HepG2 (cell line): ENCODE measurements at regions not wholly inside any gene's neighbourhood (a gene's known extent, or its start where the extent isn't known, plus 50 kb on each side); places are given as distances from the start of the nearest gene placed in this dataset.

ENCODE experiments used
- ATAC-seq: fragments of 200-7000 bp; cut with Tn5 transposase; 3 replicates; pipeline ENCODE4 v1.9.1; 2020; ENCODE audit warnings: mild to moderate bottlenecking, moderate library complexity
- BruUV-seq: library from RNA; stranded (reverse); fragments of 400-500 nt; replicated peaks from 2 replicates; lab custom pipeline; 2021; lab: Mats Ljungman, UMichigan
- CTCF ChIA-PET: fragments of 300-600 bp; formaldehyde crosslinking; extraction: SDS; loops from one replicate; lab custom pipeline; 2021; ENCODE audit warnings: low total read pairs, inconsistent platforms, low intra/inter-chr PET ratio; lab: Yijun Ruan, JAX
- POLR2A ChIA-PET: fragments of 350-600 bp; sonication (Branson Sonifier 250); formaldehyde crosslinking; loops from one replicate; lab custom pipeline; 2020; ENCODE audit warnings: antibody characterized with exemption, inconsistent platforms; lab: Yijun Ruan, JAX
- DNase-seq: peaks from one replicate; pipeline ENCODE4 v3.0.0-alpha.2; 2015; ENCODE audit warnings: low spot score
- FAIRE-seq: peaks from 3 replicates; lab custom pipeline; 2011; peaks lifted over from hg19 to GRCh38; lab: Jason Lieb, UNC
- H2AFZ ChIP-seq: one replicate; pipeline ENCODE4 v1.6.1; 2011; ENCODE audit warnings: low read length, inconsistent platforms
- H3K27ac ChIP-seq: fragments of 300-600 bp; 3 replicates; pipeline ENCODE4 v1.8.0; 2011; ENCODE audit warnings: mixed run types, mild to moderate bottlenecking, mixed read lengths, low read length, inconsistent platforms; ENCODE audit not compliant: insufficient read depth; ENCODE audit errors: extremely low read length
- H3K27me3 ChIP-seq, 2 experiments: fragments of 200-600 bp in 1 of 2; 2 replicates in 1 of 2; 3 replicates in 1 of 2; pipeline versions ENCODE4 v1.6.0 to v1.8.0; 2011; ENCODE audit warnings: low read length in 2 of 2, mild to moderate bottlenecking in 2 of 2, moderate library complexity in 2 of 2, inconsistent platforms in 1 of 2; ENCODE audit not compliant: insufficient read depth in 2 of 2, control insufficient read depth in 1 of 2
- H3K36me3 ChIP-seq, 2 experiments: fragments of 200-600 bp in 1 of 2; replicated peaks in 1 of 2; 2 replicates in 1 of 2; 3 replicates in 1 of 2; pipeline versions ENCODE4 v1.5.1 to v1.8.0; 2011; ENCODE audit warnings: low read length in 2 of 2, inconsistent platforms in 1 of 2; ENCODE audit not compliant: insufficient read depth in 2 of 2, control insufficient read depth in 1 of 2
- H3K4me1 ChIP-seq: 2 replicates; pipeline ENCODE4 v1.5.1; 2012; ENCODE audit warnings: low read length, inconsistent platforms; ENCODE audit not compliant: insufficient read depth
- H3K4me2 ChIP-seq: 2 replicates; pipeline ENCODE4 v1.6.0; 2011; ENCODE audit warnings: low read depth, low read length, inconsistent platforms
- H3K4me3 ChIP-seq, 3 experiments: fragments of 200-600 bp in 1 of 3; sonication (generic), shearing (Covaris generic) in 1 of 3; replicated peaks in 1 of 3; 2 replicates each; pipeline ENCODE4 v1.5.1; 2011 to 2016; ENCODE audit warnings: low read length in 3 of 3, inconsistent platforms in 2 of 3, low read depth in 2 of 3, mild to moderate bottlenecking in 2 of 3, control low read depth in 1 of 3, mixed read lengths in 1 of 3; ENCODE audit not compliant: insufficient read depth in 1 of 3
- H3K79me2 ChIP-seq: one replicate; pipeline ENCODE4 v1.6.1; 2011; ENCODE audit warnings: low read length, inconsistent platforms; ENCODE audit not compliant: insufficient read depth
- H3K9ac ChIP-seq: 2 replicates; pipeline ENCODE4 v1.6.0; 2011; ENCODE audit warnings: mild to moderate bottlenecking, low read depth, low read length, inconsistent platforms; ENCODE audit not compliant: insufficient read depth
- H3K9me3 ChIP-seq: 2 replicates; pipeline ENCODE4 v1.5.1; 2012; ENCODE audit warnings: mild to moderate bottlenecking, low read length
- H4K20me1 ChIP-seq: 2 replicates; pipeline ENCODE4 v1.6.0; 2011; ENCODE audit warnings: inconsistent platforms, mild to moderate bottlenecking, low read length, moderate library complexity; ENCODE audit not compliant: insufficient read depth
- CCAR2 ChIP-seq: fragments of 200-400 bp; formaldehyde crosslinking; optimal IDR thresholded peaks from 2 replicates; pipeline ENCODE3; 2018; ENCODE audit warnings: low read depth, mild to moderate bottlenecking, low read length, moderate library complexity
- JUNB ChIP-seq: sonication (generic); formaldehyde crosslinking; IDR thresholded peaks from 2 replicates; pipeline ENCODE4 v1.8.0; 2022; ENCODE audit warnings: missing genetic modification reagents, mild to moderate bottlenecking, borderline replicate concordance
- KDM6A ChIP-seq: IDR thresholded peaks from 2 replicates; pipeline ENCODE4 v1.6.1; 2016; ENCODE audit warnings: low read depth
- RFX1 ChIP-seq: fragments of 450-650 bp; IDR thresholded peaks from 2 replicates; pipeline ENCODE4 v1.6.1; 2017
- TCF7 ChIP-seq: sonication (generic); IDR thresholded peaks from 2 replicates; pipeline ENCODE4 v1.6.1; 2016; ENCODE audit warnings: antibody characterized with exemption, low read depth
- TRAFD1 ChIP-seq: sonication (generic); formaldehyde crosslinking; IDR thresholded peaks from 2 replicates; pipeline ENCODE4 v1.5.1; 2020; ENCODE audit warnings: missing genetic modification reagents, mild to moderate bottlenecking, borderline replicate concordance
- XRCC5 ChIP-seq: fragments of 200-400 bp; formaldehyde crosslinking; optimal IDR thresholded peaks from 2 replicates; pipeline ENCODE3; 2017; ENCODE audit warnings: mild to moderate bottlenecking, low read length
- ZFP82 ChIP-seq: sonication (generic); formaldehyde crosslinking; IDR thresholded peaks from 2 replicates; pipeline ENCODE4 v1.5.1; 2020; ENCODE audit warnings: mild to moderate bottlenecking, missing genetic modification reagents, borderline replicate concordance
- ZGPAT ChIP-seq: IDR thresholded peaks from 2 replicates; pipeline ENCODE4 v1.6.1; 2016; ENCODE audit warnings: mild to moderate bottlenecking
- ZNF281 ChIP-seq: sonication (generic); formaldehyde crosslinking; IDR thresholded peaks from 2 replicates; pipeline ENCODE4 v1.4.0; 2020; ENCODE audit warnings: missing genetic modification reagents, borderline replicate concordance
- ZNF678 ChIP-seq: sonication (generic); formaldehyde crosslinking; IDR thresholded peaks from 2 replicates; pipeline ENCODE4 v1.4.0; 2020; ENCODE audit warnings: mild to moderate bottlenecking, missing genetic modification reagents
- ZNF878 ChIP-seq: sonication (generic); formaldehyde crosslinking; IDR thresholded peaks from 2 replicates; pipeline ENCODE4 v1.8.1; 2023; ENCODE audit warnings: mild to moderate bottlenecking, missing genetic modification reagents, moderate library complexity
- ZSCAN29 ChIP-seq: sonication (generic); formaldehyde crosslinking; conservative IDR thresholded peaks from 2 replicates; pipeline ENCODE4 v1.4.0; 2020; ENCODE audit warnings: mild to moderate bottlenecking, missing genetic modification reagents
- WGBS: methylation state at CpG from one replicate; pipeline ENCODE4 v1.1.6; 2017; ENCODE audit warnings: low lambda C conversion rate; 5-methylcytosine and 5-hydroxymethylcytosine counted together
- in situ Hi-C: cut with HindIII; loops from 2 replicates; pipeline ENCODE4 v1.10.0; 2017; ENCODE audit warnings: low pct_unique_long_range_greater_than_20kb; ENCODE audit not compliant: extremely low pct_ligation_motif_present
- intact Hi-C: fragments of 100-400 bp; cut with micrococcal nuclease; formaldehyde crosslinking; loops from one replicate; pipeline ENCODE4 v1.10.0; 2022; ENCODE audit not compliant: unreplicated experiment

GRCh38 chr10:118234683-118235082, 107.4 kb downstream of the FAM204A start:
- POLR2A ChIA-PET, result no interaction called here
- no peaks in the 10 kb centered on the region for H4K20me1 ChIP-seq
- H3K9me3 ChIP-seq, result no peaks in the 10 kb centered on the region
- H3K4me1 ChIP-seq, result no peaks in the 10 kb centered on the region
- no peak overlapping the region for H3K4me2 ChIP-seq
- H3K4me3 ChIP-seq, result no peak overlapping the region
- 44% methylated on average over 9 of the region's 10 CpGs for WGBS
- TF ChIP-seq ZGPAT, result no peak
- TF ChIP-seq JUNB (CRISPR knock-in tag), result no peak
- no peak for FAIRE-seq
- no peak overlapping the region for H3K9ac ChIP-seq
- H3K79me2 ChIP-seq, result no peaks in the 10 kb centered on the region
- H3K36me3 ChIP-seq, result no peaks in the 10 kb centered on the region
- no peak for DNase-seq
- CTCF ChIA-PET, result no interaction called here
- BruUV-seq, result no TSS peak
- ATAC-seq, result no peak
- no peak overlapping the region for H2AFZ ChIP-seq
- H3K27me3 ChIP-seq, result peaks cover 3 to 13% of the 10 kb centered on the region in 2 experiments; a peak in 2 of 5 replicates
- intact Hi-C loops (no loop called here), in situ Hi-C loops (loop anchor here (10.0 kb wide), 1 partner anchor 370 kb away; no protein-coding TSS in a partner anchor)
- H3K27ac ChIP-seq, result no peak overlapping the region

- H3K79me2 ChIP-seq, result no peaks in the 10 kb centered on the region
- peaks cover 2 to 11% of the 10 kb centered on the region in 2 experiments; a peak in 3 of 5 replicates for H3K27me3 ChIP-seq
- ChIA-PET CTCF (no interaction called here), POLR2A (no interaction called here)
- no peak for DNase-seq
- no peak overlapping the region for H3K4me2 ChIP-seq
- intact Hi-C loops (no loop called here), in situ Hi-C loops (no loop called here)
- BruUV-seq, result no TSS peak
- H3K4me1 ChIP-seq, result no peaks in the 10 kb centered on the region
- 0% methylated on average over 2 of the region's 2 CpGs for WGBS
- H3K9ac ChIP-seq, result no peak overlapping the region
- FAIRE-seq, result no peak
- H2AFZ ChIP-seq, result no peak overlapping the region
- no peak for ATAC-seq
- H3K9me3 ChIP-seq, result no peaks in the 10 kb centered on the region
- no peak overlapping the region for H3K4me3 ChIP-seq
- H3K27ac ChIP-seq, result no peak overlapping the region
- no peaks in the 10 kb centered on the region for H3K36me3 ChIP-seq
- no peaks in the 10 kb centered on the region for H4K20me1 ChIP-seq
- TF ChIP-seq RFX1 (no peak), ZFP82 (CRISPR knock-in tag) (no peak), XRCC5 (no peak), ZNF678 (CRISPR knock-in tag) (no peak), CCAR2 (no peak), ZNF281 (CRISPR knock-in tag) (no peak), TCF7 (no peak), TRAFD1 (CRISPR knock-in tag) (no peak), KDM6A (no peak), ZNF878 (CRISPR knock-in tag) (no peak), ZSCAN29 (CRISPR knock-in tag) (no peak)
Measured at GRCh38 chr10:118220346-118220850, 121.7 kb downstream of the FAM204A start.
